Amygdala (tissue), 56 donors: ENCODE measurements at regions not wholly inside any gene's neighbourhood (a gene's known extent, or its start where the extent isn't known, plus 50 kb on each side); places are given as distances from the start of the nearest gene placed in this dataset.
"Not testable (repeated sequence)": the region's sequence is repeated elsewhere in the genome, so short reads cannot be mapped to it uniquely, and the experiment has no call there.

Source experiments
- DNase-seq, 56 donors: peaks; one replicate each; lab custom pipeline; 2025; lab: John Stamatoyannopoulos, UW

GRCh38 chr4:30868111-30868895, 148.1 kb downstream of the PCDH7 start:
- DNase-seq = no peak

GRCh38 chr4:30869387-30869786, 149.2 kb downstream of the PCDH7 start:
- not testable (repeated sequence) for DNase-seq

GRCh38 chr4:30870513-30870912, 150.3 kb downstream of the PCDH7 start:
- peak in 2 of 56 donors; percentile 1 to 3 for DNase-seq

- DNase-seq = no peak
Observed at GRCh38 chr4:30875658-30876269, 155.6 kb downstream of the PCDH7 start.

- DNase-seq = no peak
Observed at GRCh38 chr4:30879855-30880598, 159.9 kb downstream of the PCDH7 start.

- DNase-seq = no peak
Observed at GRCh38 chr4:30881985-30882384, 161.8 kb downstream of the PCDH7 start.

- no peak for DNase-seq
Observed at GRCh38 chr4:30882443-30882842, 162.3 kb downstream of the PCDH7 start.

GRCh38 chr4:30882995-30883675, 163.0 kb downstream of the PCDH7 start:
- DNase-seq = no peak

- DNase-seq = no peak
Observed at GRCh38 chr4:30901461-30902451, 181.6 kb downstream of the PCDH7 start.

- DNase-seq = no peak
Observed at GRCh38 chr4:30903502-30904214, 183.5 kb downstream of the PCDH7 start.

- no peak for DNase-seq
Observed at GRCh38 chr4:30904215-30904555, 184.0 kb downstream of the PCDH7 start.

GRCh38 chr4:30904588-30904987, 184.4 kb downstream of the PCDH7 start:
- no peak for DNase-seq

GRCh38 chr4:30912098-30912714, 192.0 kb downstream of the PCDH7 start:
- DNase-seq = no peak

GRCh38 chr4:30916337-30917274, 196.4 kb downstream of the PCDH7 start:
- DNase-seq = no peak

- DNase-seq = no peak
Observed at GRCh38 chr4:30917946-30918345, 197.8 kb downstream of the PCDH7 start.

- DNase-seq = no peak
Observed at GRCh38 chr4:30919458-30919857, 199.3 kb downstream of the PCDH7 start.

- no peak for DNase-seq
Observed at GRCh38 chr4:30920043-30920442, 199.9 kb downstream of the PCDH7 start.

GRCh38 chr4:30922625-30923024, 202.5 kb downstream of the PCDH7 start:
- DNase-seq = no peak
